Trophoblast cell (in vitro differentiated cells and primary cell): ENCODE measurements at regions not wholly inside any gene's neighbourhood (a gene's known extent, or its start where the extent isn't known, plus 50 kb on each side); places are given as distances from the start of the nearest gene placed in this dataset.

ENCODE experiments used
- DNase-seq, 2 donors: peaks; one replicate each; pipeline ENCODE4 v3.0.0-alpha.2; 2016
- H2AFZ ChIP-seq: 2 replicates; pipeline ENCODE4 v1.6.1; 2013; ENCODE audit warnings: low read length, moderate library complexity, mild to moderate bottlenecking; ENCODE audit not compliant: insufficient read depth, poor library complexity
- H2AK5ac ChIP-seq: 2 replicates; pipeline ENCODE4 v1.6.1; 2013; ENCODE audit warnings: mild to moderate bottlenecking, low read length
- H2BK120ac ChIP-seq: 2 replicates; pipeline ENCODE4 v1.6.1; 2013; ENCODE audit warnings: low read length, mild to moderate bottlenecking, moderate library complexity; ENCODE audit not compliant: insufficient read depth, poor library complexity
- H2BK12ac ChIP-seq: 2 replicates; pipeline ENCODE4 v1.6.1; 2013; ENCODE audit warnings: mild to moderate bottlenecking, low read length, moderate library complexity
- H2BK5ac ChIP-seq: 2 replicates; pipeline ENCODE4 v1.6.1; 2013; ENCODE audit warnings: low read length, low read depth, moderate library complexity, mild to moderate bottlenecking; ENCODE audit not compliant: poor library complexity
- H3K14ac ChIP-seq: 2 replicates; pipeline ENCODE4 v1.6.1; 2013; ENCODE audit warnings: mild to moderate bottlenecking, low read length
- H3K18ac ChIP-seq: 2 replicates; pipeline ENCODE4 v1.6.1; 2013; ENCODE audit warnings: mild to moderate bottlenecking, low read length
- H3K23ac ChIP-seq: 2 replicates; pipeline ENCODE4 v1.6.1; 2013; ENCODE audit warnings: low read length
- H3K27ac ChIP-seq: 2 replicates; pipeline ENCODE4 v1.5.1; 2013; ENCODE audit warnings: low read depth, mild to moderate bottlenecking, inconsistent platforms, low read length, moderate library complexity
- H3K27me3 ChIP-seq: 2 replicates; pipeline ENCODE4 v1.6.1; 2013; ENCODE audit warnings: inconsistent platforms, mild to moderate bottlenecking, low read length, moderate library complexity; ENCODE audit not compliant: insufficient read depth
- H3K36me3 ChIP-seq, 2 experiments: 1 replicate in 1 of 2; 2 replicates in 1 of 2; pipeline ENCODE4 v1.6.1; 2013; ENCODE audit warnings: low read length in 2 of 2, mild to moderate bottlenecking in 2 of 2, moderate library complexity in 1 of 2; ENCODE audit not compliant: insufficient read depth in 2 of 2, control insufficient read depth in 1 of 2
- H3K4ac ChIP-seq: 2 replicates; pipeline ENCODE4 v1.6.1; 2013; ENCODE audit warnings: low read depth, mild to moderate bottlenecking, low read length, moderate library complexity
- H3K4me1 ChIP-seq, 2 experiments: 1 replicate in 1 of 2; 2 replicates in 1 of 2; pipeline ENCODE4 v1.6.1; 2013; ENCODE audit warnings: low read length in 2 of 2, mild to moderate bottlenecking in 2 of 2, moderate library complexity in 1 of 2; ENCODE audit not compliant: insufficient read depth in 2 of 2, control insufficient read depth in 1 of 2
- H3K4me2 ChIP-seq: 2 replicates; pipeline ENCODE4 v1.6.1; 2013; ENCODE audit warnings: inconsistent platforms, mild to moderate bottlenecking, low read length, moderate library complexity
- H3K4me3 ChIP-seq: 2 replicates; pipeline ENCODE4 v1.5.1; 2013; ENCODE audit warnings: mild to moderate bottlenecking, low read depth, low read length, inconsistent platforms
- H3K79me1 ChIP-seq: one replicate; pipeline ENCODE4 v1.6.1; 2013; ENCODE audit warnings: low read length
- H3K79me2 ChIP-seq: 2 replicates; pipeline ENCODE4 v1.6.1; 2013; ENCODE audit warnings: low read length, mild to moderate bottlenecking; ENCODE audit not compliant: control insufficient read depth, insufficient read depth, poor library complexity
- H3K9ac ChIP-seq: 2 replicates; pipeline ENCODE4 v1.6.1; 2013; ENCODE audit warnings: mild to moderate bottlenecking, low read length
- H3K9me3 ChIP-seq: 2 replicates; pipeline ENCODE4 v1.6.1; 2013; ENCODE audit warnings: low read depth, mild to moderate bottlenecking, control low read depth, inconsistent platforms, low read length; ENCODE audit not compliant: insufficient read depth
- H4K12ac ChIP-seq: 2 replicates; pipeline ENCODE4 v1.6.1; 2013; ENCODE audit warnings: low read depth, mild to moderate bottlenecking, low read length, moderate library complexity
- H4K8ac ChIP-seq: 2 replicates; pipeline ENCODE4 v1.6.1; 2013; ENCODE audit warnings: low read depth, mild to moderate bottlenecking, low read length, moderate library complexity
- H4K91ac ChIP-seq: one replicate; pipeline ENCODE4 v1.6.1; 2013; ENCODE audit warnings: low read depth, mild to moderate bottlenecking, low read length, moderate library complexity
- WGBS: extraction: QIAGEN DNeasy Blood & Tissue Kit; methylation state at CpG from one replicate; pipeline ENCODE4 v1.1.7; 2013; ENCODE audit warnings: missing lambda C conversion rate; ENCODE audit not compliant: insufficient read length, insufficient coverage; ENCODE audit errors: extremely low coverage; 5-methylcytosine and 5-hydroxymethylcytosine counted together

- no peak overlapping the region for H2BK12ac ChIP-seq
- no peaks in the 10 kb centered on the region for H3K79me2 ChIP-seq
- DNase-seq: no peak
- no peaks in the 10 kb centered on the region for H3K79me1 ChIP-seq
- WGBS: no CpG with 5 or more reads among the region's 5 CpGs
- H3K18ac ChIP-seq: no peak overlapping the region
- H3K36me3 ChIP-seq: no peaks in the 10 kb centered on the region
- no peak overlapping the region for H2AK5ac ChIP-seq
- H3K14ac ChIP-seq: no peak overlapping the region
- H3K27ac ChIP-seq: no peak overlapping the region
- H3K4me2 ChIP-seq: no peak overlapping the region
- no peak overlapping the region for H4K8ac ChIP-seq
- H2BK120ac ChIP-seq: no peak overlapping the region
- H4K12ac ChIP-seq: no peak overlapping the region
- H3K23ac ChIP-seq: no peak overlapping the region
- no peak overlapping the region for H2AFZ ChIP-seq
- H3K4ac ChIP-seq: no peak overlapping the region
- H3K4me1 ChIP-seq: no peaks in the 10 kb centered on the region
- H2BK5ac ChIP-seq: no peak overlapping the region
- H3K4me3 ChIP-seq: no peak overlapping the region
- no peak overlapping the region for H3K9ac ChIP-seq
- H3K9me3 ChIP-seq: peaks cover 2% of the 10 kb centered on the region
- H3K27me3 ChIP-seq: no peaks in the 10 kb centered on the region
- no peak overlapping the region for H4K91ac ChIP-seq
These were observed 51.4 kb upstream of the SLC35B4 start for GRCh38 chr7:134367956-134368749.
